OCI-LY3 (cell line): ENCODE measurements at regions not wholly inside any gene's neighbourhood (a gene's known extent, or its start where the extent isn't known, plus 50 kb on each side); places are given as distances from the start of the nearest gene placed in this dataset.

Experiments
- H2AFZ ChIP-seq: fragments of 200-600, 300-600 bp; shearing (Covaris generic); 2 replicates; pipeline ENCODE4 v1.6.0; 2014; ENCODE audit warnings: antibody characterized with exemption, low read depth, low read length
- H3K27ac ChIP-seq: fragments of 200-600, 300-600 bp; sonication (generic); 2 replicates; pipeline ENCODE4 v1.5.1; 2014; ENCODE audit warnings: mild to moderate bottlenecking, low read length, moderate library complexity, mixed read lengths
- H3K27me3 ChIP-seq: fragments of 200-600, 300-600 bp; sonication (generic); 2 replicates; pipeline ENCODE4 v1.6.1; 2014; ENCODE audit warnings: low read depth, low read length, mixed read lengths
- H3K36me3 ChIP-seq: fragments of 200-600, 300-600 bp; sonication (generic); replicated peaks from 2 replicates; pipeline ENCODE3; 2014; ENCODE audit warnings: low read depth, low read length, mixed read lengths
- H3K4me1 ChIP-seq: fragments of 300-600, 200-600 bp; sonication (generic); 2 replicates; pipeline ENCODE4 v1.6.1; 2014; ENCODE audit warnings: low read length, mixed read lengths
- H3K4me2 ChIP-seq: fragments of 200-600, 300-600 bp; sonication (generic); 2 replicates; pipeline ENCODE4 v1.6.1; 2014; ENCODE audit warnings: low read length, mixed read lengths
- H3K4me3 ChIP-seq: fragments of 300-600, 200-600 bp; sonication (generic); 2 replicates; pipeline ENCODE4 v1.5.1; 2014; ENCODE audit warnings: antibody characterized with exemption, mild to moderate bottlenecking, low read length, moderate library complexity
- H3K79me2 ChIP-seq: fragments of 300-600, 200-600 bp; shearing (Covaris generic); 2 replicates; pipeline ENCODE4 v1.6.1; 2014; ENCODE audit warnings: mild to moderate bottlenecking, low read length, mixed read lengths
- H3K9ac ChIP-seq: fragments of 300-600, 200-600 bp; shearing (Covaris generic); 2 replicates; pipeline ENCODE4 v1.6.0; 2014; ENCODE audit warnings: mild to moderate bottlenecking, low read length, moderate library complexity
- H3K9me3 ChIP-seq: fragments of 200-600, 300-600 bp; shearing (Covaris generic); 2 replicates; pipeline ENCODE4 v1.6.1; 2014; ENCODE audit warnings: low read length, mixed read lengths; ENCODE audit not compliant: insufficient read depth
- H4K20me1 ChIP-seq: fragments of 200-600, 300-600 bp; sonication (generic); 2 replicates; pipeline ENCODE4 v1.6.1; 2016; ENCODE audit warnings: low read length, mixed read lengths; ENCODE audit not compliant: insufficient read depth
- EZH2phosphoT487 ChIP-seq: fragments of 200-600 bp; shearing (Covaris generic); IDR thresholded peaks from 2 replicates; pipeline ENCODE4 v1.6.1; 2018; ENCODE audit warnings: antibody characterized with exemption, mixed run types, low read depth
- TF ChIP-seq, protein P1 (sequence below): fragments of 200-600, 300-600 bp; sonication (generic); IDR thresholded peaks from 2 replicates; pipeline ENCODE4 v1.5.1; 2014; ENCODE audit warnings: antibody characterized with exemption, low read length, low read depth

DNA sequence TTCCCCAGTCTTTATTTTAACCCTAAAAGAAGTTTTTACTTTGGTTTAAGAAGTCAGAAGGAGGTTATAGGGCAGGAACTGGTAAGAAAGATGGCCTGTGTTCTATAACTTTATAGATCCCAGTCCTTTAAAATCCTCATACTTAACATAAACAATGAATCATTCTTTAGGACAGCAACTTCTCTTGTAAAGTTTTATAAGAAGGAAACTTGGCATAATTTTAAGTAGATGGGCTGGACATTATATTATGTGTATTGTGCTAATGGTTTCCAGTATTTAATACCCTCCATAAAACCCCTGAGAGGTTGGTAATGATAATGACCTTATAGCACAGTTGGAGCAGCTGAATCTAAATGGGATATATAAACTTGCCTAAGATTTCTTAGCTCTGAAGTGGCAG is 247.2 kb downstream of the FAM170A start:
- Histone ChIP-seq H2AFZ (no peak overlapping the region), H3K36me3 (no peaks in the 10 kb centered on the region), H3K79me2 (no peaks in the 10 kb centered on the region), H4K20me1 (no peaks in the 10 kb centered on the region), H3K4me2 (no peak overlapping the region), H3K4me1 (no peaks in the 10 kb centered on the region), H3K9me3 (no peaks in the 10 kb centered on the region), H3K27ac (no peak overlapping the region), H3K9ac (no peak overlapping the region), H3K27me3 (no peaks in the 10 kb centered on the region), H3K4me3 (no peak overlapping the region)
- TF ChIP-seq, protein P1, sequence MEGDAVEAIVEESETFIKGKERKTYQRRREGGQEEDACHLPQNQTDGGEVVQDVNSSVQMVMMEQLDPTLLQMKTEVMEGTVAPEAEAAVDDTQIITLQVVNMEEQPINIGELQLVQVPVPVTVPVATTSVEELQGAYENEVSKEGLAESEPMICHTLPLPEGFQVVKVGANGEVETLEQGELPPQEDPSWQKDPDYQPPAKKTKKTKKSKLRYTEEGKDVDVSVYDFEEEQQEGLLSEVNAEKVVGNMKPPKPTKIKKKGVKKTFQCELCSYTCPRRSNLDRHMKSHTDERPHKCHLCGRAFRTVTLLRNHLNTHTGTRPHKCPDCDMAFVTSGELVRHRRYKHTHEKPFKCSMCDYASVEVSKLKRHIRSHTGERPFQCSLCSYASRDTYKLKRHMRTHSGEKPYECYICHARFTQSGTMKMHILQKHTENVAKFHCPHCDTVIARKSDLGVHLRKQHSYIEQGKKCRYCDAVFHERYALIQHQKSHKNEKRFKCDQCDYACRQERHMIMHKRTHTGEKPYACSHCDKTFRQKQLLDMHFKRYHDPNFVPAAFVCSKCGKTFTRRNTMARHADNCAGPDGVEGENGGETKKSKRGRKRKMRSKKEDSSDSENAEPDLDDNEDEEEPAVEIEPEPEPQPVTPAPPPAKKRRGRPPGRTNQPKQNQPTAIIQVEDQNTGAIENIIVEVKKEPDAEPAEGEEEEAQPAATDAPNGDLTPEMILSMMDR = no peak
- TF ChIP-seq EZH2phosphoT487 = no peak

DNA sequence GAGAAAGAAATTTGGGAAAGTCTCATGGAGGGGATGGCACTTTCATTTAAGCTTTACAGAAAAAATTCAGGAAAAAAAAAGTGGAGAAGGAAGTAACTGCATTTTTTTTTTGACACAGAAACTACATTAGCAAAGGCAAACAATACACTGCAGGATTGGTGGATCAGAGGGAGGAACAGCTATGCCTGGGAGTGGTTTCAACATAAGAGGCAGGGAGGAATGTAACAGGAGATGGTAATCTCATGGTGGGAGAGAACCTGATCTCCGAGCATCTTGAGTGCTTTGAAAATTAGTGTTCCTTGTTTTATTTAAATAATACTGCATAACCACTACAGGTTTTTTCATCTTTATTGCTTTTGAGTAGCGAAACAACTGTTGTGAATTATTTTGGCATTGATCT is 249.4 kb downstream of the FAM170A start:
- Histone ChIP-seq H4K20me1 (no peaks in the 10 kb centered on the region), H3K27me3 (no peaks in the 10 kb centered on the region), H3K27ac (no peak overlapping the region), H2AFZ (no peak overlapping the region), H3K4me2 (no peak overlapping the region), H3K4me3 (no peak overlapping the region), H3K36me3 (no peaks in the 10 kb centered on the region), H3K79me2 (no peaks in the 10 kb centered on the region), H3K9me3 (no peaks in the 10 kb centered on the region), H3K9ac (no peak overlapping the region), H3K4me1 (no peaks in the 10 kb centered on the region)
- TF ChIP-seq, protein P1 = no peak
- no peak for TF ChIP-seq EZH2phosphoT487

DNA sequence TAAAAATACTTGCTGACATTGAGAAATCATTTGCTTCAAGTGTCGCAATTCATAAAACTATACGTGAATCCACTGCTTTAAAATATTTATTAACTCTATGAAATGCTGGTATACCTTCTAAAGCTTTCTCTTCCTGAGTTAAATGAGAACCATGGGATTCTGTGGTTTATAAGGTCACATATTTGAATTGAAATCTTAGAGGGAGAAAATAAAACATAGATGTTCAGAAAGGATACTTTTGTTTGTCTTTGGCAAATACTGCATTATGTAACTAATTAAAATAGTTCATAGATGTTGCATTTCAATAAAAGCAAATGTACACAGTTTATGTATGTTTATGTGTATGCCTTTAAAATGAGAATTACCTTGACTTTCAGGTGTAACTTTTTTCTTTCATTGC is 250.1 kb downstream of the FAM170A start:
- no peak overlapping the region for H3K4me3 ChIP-seq
- no peaks in the 10 kb centered on the region for H3K4me1 ChIP-seq
- H3K4me2 ChIP-seq = no peak overlapping the region
- no peak overlapping the region for H2AFZ ChIP-seq
- no peaks in the 10 kb centered on the region for H3K79me2 ChIP-seq
- H3K27ac ChIP-seq = no peak overlapping the region
- H3K27me3 ChIP-seq = no peaks in the 10 kb centered on the region
- H4K20me1 ChIP-seq = no peaks in the 10 kb centered on the region
- TF ChIP-seq, protein P1 = no peak
- TF ChIP-seq EZH2phosphoT487 = no peak
- no peaks in the 10 kb centered on the region for H3K9me3 ChIP-seq
- H3K9ac ChIP-seq = no peak overlapping the region
- H3K36me3 ChIP-seq = no peaks in the 10 kb centered on the region

DNA sequence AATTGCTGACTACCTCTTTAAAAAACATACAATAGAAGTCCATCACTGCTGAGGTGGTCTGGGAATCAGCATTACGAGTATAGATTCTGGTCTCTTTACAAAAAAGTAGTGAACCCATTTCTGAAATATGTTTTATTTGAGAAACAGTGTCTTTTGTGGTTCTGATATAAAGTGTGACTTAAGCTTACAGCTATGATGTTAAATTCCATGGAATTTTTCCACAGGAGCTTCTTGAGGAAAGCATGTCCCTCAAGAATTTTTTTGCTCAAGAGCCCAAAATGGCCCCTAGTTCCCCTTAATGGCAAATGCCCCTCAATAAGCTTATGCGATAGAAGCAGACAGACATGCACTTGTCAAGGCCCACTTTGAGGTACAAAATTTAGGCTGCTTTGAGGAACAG is 265.7 kb downstream of the FAM170A start:
- H3K79me2 ChIP-seq = no peaks in the 10 kb centered on the region
- H3K4me2 ChIP-seq = no peak overlapping the region
- no peaks in the 10 kb centered on the region for H3K4me1 ChIP-seq
- no peaks in the 10 kb centered on the region for H3K27me3 ChIP-seq
- H3K27ac ChIP-seq = no peak overlapping the region
- H3K9ac ChIP-seq = no peak overlapping the region
- H3K9me3 ChIP-seq = no peaks in the 10 kb centered on the region
- no peaks in the 10 kb centered on the region for H4K20me1 ChIP-seq
- H3K4me3 ChIP-seq = no peak overlapping the region
- no peaks in the 10 kb centered on the region for H3K36me3 ChIP-seq
- no peak overlapping the region for H2AFZ ChIP-seq
- TF ChIP-seq EZH2phosphoT487 = no peak
- TF ChIP-seq, protein P1 = no peak
